Ureter (tissue), 1 donor: ENCODE measurements at regions not wholly inside any gene's neighbourhood (a gene's known extent, or its start where the extent isn't known, plus 50 kb on each side); places are given as distances from the start of the nearest gene placed in this dataset.

Experiments
- DNase-seq: peaks from one replicate; pipeline ENCODE4 v3.0.0-alpha.2; 2020; ENCODE audit warnings: low spot score
- donor health status: DM: yes; HTN: yes; CAD: no.

DNA sequence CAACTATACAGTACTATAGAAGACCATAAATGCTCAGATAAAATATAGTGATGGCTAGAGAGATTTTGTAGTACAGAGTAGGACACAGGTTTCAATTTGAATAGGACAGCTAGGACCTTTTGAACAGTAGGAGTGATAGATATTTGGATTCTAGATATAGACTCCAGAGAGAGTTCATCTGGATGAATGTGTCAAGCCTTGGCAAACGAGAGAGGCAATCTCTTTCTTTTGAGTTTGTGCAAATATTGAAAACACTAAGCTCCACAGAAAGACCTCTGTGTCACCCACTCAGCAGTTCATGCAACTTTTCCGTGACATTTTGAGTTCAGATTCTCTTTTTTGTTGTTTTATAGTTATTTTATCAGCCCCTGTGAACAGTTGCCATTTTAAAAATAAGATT lies 834.3 kb upstream of the COBL start:
- DNase-seq: no peak

DNA sequence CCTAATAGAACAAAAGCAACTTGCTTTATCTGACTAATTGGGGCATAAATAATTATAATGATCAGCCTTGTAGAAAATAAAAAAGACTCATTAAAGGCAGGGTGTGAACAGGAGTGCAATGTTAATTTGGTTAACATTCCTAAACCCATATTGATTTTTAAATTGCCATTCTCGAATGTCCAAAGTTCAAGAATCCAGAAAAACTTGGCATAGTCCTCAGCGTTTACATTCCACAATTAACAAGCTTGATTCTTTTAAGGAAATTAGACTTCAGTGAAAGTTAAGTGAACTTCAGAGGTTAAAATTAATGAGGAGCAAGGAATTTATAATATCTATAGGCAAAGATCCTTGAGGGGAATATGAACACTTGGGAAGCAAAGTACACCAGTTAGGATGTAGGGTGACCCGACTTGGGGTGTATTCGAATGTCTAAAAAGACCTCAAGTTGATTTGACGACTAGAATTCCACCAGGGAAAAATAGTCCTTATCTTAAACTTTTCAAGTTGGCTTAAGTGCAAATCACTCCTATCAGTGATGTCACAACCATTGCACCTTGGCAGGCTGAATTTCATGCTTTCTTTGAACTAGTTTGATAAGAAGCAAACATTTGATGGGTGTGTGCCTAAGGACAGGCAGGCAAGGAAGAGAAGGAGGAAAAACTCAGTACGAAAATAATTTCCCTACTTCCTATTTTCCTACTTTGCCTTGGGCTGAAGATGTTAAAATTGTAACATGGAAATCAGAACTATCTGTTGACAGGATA lies 830.4 kb upstream of the COBL start:
- no peak for DNase-seq

DNA sequence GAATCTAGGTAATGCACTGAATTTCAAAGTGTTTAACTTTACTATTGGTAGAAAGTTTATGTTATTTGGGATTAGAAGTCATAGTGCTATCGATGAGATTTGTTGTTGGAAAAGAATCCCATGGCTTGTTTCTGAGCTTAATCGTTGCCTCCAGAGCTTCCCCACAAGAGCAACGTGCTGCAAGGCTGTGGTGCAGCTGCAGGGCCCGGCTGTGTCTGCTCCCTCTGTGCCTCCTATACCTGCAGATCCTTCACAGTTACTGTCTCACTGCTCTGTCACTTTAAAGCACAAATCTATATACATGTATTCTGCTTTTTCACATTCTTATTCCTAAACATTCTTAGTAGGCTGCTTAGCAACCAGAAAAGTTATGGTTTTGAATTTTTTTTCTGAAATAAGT lies 826.6 kb upstream of the COBL start:
- DNase-seq: no peak

DNA sequence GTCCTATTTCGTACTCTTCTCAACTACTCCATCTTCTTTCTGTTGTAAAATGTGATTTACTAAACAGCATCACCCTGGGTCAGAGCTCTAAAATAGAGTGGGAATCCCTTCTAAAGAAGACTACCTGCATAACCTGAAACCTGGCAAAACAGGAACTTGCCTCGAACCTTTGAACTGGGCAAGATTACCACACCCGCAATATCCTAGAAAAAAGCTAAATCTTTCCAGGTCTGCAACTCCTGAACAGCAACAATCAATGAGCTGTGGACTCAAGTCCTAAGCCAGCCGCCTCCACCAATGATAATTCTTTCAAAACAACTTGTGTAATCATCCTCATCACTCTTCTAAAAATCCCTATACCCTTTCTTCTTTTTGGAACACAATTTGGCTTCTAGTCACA lies 824.2 kb upstream of the COBL start:
- DNase-seq: no peak

DNA sequence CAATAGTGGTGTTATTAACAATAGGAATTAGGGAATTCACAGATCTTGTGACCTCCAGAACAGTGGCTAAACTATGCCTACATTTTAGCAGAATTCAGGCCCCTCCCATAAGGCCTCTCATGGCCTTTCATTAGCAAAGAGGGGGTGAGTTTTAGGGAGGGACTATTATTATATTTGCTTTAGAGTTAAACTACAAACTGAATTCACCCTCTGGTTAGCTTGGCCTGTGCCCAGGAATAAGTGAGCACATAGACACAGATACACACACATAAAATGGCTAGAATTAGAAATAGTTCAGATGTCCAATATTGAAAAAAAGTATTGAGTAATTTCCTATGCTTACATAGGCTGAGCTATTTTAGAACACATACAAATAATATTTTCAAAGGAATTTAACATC lies 818.8 kb upstream of the COBL start:
- no peak for DNase-seq

DNA sequence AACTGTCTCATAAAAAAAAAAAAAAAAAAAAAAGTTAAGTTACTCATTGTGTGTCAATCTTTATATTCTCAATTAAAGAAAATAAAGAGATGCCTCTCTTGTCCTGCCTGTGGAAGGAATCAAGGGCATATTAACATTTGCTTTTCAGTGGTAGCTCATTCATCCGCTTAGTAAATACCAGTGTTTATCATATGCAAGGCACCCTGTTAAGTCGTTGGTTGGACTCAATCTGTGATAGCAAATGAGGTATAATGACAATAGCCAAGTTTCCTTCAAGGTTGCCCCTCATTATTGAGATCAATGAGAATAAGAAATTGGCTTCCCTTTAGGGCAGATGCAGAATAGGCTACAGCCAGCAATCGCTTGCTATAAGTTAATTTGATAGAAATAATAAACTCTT lies 812.7 kb upstream of the COBL start:
- DNase-seq: no peak

DNA sequence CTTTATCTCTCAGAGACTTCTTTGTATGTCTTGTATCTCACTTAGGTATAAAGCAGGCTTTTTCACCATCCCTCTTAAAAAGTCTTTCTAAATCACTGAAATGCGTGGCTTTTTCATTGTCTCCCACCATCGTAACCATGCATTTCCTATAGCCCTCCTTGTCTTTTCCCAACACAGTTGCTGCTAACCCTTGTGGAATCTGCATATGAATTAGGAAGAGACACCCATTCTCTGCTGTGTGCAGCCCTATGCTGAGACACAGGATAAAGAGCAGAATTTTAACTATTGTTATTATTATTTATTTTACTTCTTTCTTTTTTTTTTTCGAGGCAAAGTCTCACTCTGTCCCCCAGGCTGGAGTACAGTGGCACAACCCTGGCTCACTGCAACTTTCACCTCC lies 804.3 kb upstream of the COBL start:
- no peak for DNase-seq

DNA sequence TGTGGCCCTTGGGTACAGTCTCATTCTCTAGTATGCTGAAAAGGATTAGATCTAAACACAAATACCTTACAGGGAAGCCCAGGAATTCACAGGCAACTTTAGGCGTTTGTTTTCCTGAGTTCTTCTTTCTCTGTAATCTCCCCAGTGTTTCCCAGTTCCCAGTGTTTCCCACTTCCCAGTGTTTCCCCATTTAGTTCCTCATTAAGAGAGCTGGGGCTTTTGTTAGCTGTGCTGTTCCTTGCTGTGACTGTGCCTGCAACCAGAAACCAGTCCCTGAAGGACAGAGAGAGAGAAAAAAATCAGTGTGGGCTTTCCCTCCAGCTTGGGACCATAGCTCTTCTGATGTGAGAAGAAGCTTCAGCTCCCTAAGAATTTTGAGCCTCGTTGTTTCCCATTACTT lies 802.9 kb upstream of the COBL start:
- DNase-seq: no peak

DNA sequence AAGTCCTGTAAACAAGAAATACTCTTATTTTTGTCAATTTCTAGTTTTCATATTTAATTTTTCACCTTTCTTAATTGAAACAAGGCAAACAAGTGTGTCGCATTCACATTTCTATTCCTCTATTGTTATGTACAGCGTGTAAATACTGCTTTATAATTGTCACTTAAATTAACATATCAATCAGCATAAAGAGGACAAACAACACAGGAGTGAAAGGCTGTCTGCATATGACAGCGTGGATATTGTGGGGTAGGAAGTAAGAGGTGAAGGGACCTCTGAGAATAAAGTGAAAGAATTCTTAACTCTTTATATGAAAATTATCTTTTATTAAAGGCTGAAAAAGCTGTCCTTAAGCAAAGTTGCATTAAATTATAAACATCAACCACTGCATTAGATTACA lies 797.9 kb upstream of the COBL start:
- no peak for DNase-seq

DNA sequence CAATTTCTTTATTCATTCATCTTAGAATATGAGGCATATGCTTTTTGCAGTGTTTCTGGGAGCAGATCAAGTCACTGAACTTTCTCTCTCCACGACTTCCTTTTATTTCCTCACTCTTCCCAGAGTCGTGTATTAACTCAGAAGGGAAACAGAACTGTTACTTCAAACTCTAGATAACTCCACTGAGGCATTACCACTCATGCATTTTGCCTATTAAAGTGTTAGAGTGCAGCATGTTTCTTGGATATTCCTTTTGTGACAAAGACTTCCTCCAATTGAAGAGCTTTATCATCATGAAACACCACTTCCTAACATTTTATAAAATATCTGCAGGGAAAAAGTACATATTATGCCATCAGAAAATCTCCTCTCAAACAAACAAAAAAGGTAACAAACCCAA lies 797.4 kb upstream of the COBL start:
- no peak for DNase-seq

DNA sequence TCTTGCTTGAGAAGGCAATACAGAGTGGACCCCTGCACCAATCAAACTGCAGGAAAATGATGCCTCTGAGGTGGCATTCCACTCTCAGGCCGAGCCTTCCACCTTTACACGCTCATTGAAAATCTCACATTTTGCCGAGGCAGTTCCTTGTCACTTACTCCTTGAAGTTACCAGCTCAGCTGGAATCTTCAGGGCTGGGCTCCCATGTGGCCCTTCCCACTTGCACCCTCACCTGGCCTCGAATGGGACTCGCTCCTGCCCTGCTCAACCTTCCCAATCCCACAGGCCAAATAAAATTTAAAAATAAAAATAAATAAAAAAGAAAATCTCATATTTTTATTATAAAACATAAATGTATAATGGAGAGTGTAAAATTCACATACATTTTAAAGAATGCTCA lies 790.7 kb upstream of the COBL start:
- no peak for DNase-seq

DNA sequence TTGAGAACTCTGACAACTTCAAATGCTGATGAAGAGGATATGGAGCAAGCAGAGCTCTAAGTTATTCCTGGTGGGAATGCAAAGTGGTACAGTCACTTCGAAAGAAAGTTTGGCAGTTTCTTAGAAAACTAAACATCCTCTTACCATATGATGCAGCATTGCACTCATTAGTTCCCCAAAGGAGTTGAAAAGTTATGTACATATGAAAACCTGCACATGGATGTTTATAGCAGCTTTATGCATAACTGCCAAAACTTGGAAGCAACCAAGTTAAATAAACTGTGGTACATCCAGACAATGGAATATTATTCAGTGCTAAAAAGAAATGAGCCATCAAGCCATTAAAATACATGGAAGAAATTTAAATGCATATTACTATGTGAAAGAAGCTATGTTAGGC lies 779.3 kb upstream of the COBL start:
- no peak for DNase-seq

DNA sequence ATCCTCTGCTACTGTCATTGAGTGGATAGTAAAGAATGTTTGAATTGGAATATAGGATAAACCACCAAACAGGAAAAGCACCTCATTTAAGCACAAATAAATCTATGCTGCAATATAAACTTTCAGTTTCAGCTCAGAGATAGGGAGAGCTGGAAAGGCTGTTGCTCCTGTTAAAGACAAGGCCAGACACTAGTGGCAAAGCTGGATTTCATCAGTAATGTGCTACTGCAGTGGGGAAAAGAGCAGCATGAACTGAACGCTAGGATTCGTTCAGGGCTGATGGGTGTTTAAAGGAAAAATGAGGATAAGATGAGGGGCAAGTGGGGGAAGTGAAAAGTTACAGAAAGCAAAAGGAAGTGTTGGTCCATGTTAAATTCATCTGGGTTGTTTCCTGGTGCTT lies 775.4 kb upstream of the COBL start:
- DNase-seq: no peak

DNA sequence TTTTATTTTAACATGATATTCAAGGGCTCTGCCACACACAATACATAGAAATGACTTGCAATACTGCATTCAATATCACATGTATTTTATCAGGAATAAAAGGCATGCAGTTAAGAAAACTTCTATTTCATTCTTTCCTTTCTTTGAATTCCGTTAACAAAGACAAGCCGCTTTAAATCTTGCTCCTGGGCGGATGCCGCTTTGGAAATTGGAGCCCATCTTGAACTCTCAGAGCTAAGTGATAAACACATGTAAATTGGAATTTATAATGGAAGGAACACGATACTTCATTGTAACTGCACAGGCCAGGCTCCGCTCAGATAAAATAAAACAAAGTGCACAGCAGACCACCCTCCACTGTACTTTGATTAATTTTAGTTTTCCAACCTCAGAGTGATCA lies 774.5 kb upstream of the COBL start:
- DNase-seq: no peak

DNA sequence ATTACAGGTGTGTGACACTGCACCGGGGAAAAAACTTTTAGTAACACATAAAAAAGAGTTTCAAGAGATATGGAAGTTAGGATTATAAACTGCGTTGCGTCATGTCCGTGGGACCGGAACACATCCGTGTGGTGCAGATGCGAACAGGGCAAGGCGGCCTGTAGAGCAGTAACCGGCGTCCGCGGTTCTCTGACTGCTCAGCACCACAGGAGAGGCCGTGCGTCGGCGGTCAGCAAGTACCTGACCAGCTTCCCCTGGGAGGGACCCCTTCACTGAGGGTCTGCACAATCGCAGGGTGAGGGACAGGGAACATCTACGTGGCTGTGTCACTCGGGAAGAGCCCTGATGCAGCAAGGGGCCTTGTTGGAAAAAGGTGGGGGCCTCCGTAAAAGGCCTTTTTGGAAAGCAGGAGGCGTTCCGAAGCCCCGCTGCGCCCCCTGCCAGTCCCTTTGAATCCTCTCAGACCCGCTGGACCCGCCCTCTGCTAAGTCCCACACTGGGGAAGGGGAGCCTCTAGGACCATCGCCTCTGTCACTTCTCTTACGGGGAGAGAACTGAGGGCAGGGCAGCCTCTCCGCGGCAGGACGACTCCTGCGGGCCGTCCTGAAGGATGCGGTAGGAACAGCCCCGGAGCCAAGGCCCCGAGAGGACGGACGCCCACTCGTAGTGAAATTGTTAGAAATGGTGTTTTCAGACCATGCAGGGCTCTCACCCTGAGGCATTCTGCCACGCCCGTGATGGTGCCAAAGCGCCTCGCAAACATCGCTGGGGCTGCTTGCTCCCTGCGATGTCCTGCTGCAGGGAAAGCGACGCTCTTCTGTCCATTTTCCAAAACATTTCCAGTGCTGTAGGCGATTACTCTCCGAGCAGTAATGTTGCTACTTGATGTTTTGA lies 771.6 kb upstream of the COBL start:
- no peak for DNase-seq

DNA sequence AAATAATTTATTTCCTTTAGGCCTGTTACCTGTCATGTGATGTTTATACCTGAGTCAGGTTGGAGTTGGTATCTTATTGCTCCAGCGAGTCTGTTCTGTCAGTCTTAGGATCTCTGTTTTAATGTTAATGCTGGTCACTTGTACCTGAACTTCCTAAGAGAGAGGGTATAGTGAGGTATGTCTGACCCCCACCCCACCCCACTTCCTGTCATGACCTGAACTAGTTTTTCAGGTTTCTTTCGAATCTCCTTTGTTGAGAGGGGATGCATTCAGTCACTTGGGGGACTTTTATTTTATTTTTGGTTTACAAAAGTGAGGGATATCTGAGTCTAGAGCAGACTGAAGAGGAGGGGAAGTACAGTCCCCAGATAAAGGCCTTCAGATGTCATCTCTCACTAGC lies 769.0 kb upstream of the COBL start:
- DNase-seq: no peak

DNA sequence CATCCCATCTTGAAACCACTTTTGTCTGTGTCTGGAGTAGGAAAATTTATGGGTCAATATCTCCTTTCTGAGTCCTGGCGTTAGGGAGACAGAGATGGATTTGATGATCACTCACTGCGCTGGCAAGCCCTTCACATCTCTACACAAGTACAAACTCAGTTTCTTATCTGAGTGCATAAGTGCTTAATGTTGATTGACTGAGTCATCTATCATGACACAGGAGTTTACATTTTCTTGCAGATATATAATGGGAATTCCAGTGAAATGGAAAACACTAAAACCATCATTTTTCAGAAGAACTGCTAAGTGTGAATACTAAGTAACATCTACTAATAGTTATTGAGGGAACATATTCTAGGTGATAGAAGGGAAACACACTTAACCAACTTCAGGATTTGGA lies 763.9 kb upstream of the COBL start:
- DNase-seq: no peak

DNA sequence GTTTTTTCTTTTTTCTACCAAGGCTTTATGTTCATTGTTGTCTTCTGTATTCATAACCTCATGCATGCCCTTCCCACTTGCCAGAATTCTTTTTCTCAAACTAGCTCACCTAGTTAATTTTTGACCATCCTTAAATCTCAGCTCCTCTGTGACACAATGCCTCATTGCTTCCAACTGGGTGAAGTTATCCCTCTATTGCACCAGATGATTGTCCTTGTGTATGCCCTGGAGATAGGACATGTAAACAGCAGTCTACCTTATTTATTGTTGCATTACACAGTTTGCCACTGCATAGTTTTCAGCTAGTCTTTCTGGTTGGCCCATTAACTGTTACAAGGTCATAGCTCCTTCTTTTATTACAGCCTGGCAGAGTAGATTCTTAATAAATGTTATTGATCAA lies 763.1 kb upstream of the COBL start:
- no peak for DNase-seq

DNA sequence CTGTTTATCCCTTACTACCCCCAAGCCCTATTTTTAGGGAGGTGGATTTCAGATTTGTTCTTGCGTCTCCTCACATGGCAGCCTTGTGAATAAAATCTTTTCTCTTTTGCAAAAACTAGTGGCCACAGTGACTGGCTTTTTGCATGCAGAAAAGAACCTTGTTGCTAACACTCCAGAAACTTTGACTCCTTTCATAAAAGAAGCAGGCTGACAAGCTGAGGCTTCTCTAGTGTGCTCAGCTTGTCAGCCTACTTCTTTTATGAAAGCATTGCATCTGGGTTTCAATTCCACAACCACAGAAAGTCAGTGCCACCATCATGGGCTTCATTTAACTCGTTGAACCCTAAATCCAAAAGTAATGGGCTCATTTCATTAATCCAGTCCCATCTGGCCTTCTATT lies 761.0 kb upstream of the COBL start:
- DNase-seq: no peak

DNA sequence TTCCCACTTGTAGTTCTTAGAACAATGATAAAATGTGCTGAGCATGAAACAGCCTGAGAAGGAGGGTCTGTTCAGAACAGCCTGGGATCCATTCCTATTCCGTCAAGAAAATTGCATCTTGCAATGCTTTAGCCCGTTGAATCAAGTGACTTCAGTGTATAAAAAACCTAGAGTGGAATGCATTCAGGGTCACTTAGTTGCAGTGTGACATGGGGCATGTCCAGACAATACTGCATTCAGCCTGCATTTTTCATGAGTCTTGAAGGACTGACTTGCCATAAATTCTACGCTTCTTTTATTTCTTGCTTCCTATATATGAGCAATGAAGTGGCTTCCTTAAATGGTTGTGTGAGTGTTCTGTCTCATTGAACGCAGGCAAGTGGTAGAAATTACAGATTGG lies 758.3 kb upstream of the COBL start:
- DNase-seq: no peak

DNA sequence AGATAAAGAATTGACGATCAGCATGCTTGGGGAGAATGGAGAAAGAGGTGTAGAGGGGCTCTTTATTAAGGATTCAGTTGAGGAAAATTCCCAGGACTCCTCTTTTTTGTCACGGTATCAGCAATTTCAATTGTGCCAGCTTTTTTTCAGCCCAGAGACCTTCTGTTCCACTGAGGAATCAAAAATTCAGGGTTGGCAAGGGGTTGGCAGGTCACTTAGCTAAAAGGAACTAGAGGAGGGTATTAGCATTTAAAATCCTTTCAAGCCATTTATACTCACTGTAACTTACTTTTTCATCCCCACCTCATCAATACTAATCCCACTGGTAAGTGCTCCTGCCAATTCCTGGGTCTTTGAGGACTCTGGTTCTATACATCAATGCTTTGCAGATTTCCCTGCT lies 757.5 kb upstream of the COBL start:
- DNase-seq: no peak

DNA sequence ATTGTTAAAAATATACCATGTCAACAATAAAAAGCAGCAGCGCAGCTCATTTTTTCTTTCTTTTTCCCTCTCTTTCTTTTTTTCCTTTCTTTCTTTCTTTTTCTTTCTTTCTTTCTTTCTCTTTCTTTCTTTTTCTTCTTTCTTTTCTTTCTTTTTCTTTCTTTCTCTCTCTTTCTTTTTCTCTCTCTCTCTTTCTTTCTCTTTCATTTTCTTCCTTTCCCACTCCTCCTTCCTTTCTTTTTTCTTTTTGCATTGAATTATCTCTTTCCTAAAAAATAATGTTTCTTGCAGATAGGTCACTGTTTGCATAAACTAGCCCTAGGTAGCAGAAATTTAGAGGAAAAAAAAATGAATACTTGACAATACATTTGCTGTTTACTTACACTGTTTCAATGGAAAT lies 755.1 kb upstream of the COBL start:
- DNase-seq: no peak

DNA sequence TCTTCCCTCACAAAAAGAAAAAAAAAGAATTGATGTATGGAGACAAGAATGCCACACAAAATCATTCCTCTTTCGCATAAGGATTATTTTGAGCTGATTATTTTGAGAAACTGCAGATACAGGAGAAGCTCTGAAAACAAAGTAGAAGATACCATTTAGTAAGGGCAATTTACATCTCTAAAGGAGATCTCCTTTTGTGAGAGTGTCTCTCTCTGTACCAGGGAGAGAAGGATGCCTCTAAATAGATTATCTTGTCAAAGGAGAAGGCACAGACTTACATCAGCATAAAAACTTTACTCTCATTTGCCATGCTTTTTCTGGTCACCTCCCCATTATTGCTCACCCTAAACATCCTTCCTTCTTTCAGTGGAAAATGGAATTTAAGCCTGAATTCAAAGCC lies 747.9 kb upstream of the COBL start:
- DNase-seq: no peak

DNA sequence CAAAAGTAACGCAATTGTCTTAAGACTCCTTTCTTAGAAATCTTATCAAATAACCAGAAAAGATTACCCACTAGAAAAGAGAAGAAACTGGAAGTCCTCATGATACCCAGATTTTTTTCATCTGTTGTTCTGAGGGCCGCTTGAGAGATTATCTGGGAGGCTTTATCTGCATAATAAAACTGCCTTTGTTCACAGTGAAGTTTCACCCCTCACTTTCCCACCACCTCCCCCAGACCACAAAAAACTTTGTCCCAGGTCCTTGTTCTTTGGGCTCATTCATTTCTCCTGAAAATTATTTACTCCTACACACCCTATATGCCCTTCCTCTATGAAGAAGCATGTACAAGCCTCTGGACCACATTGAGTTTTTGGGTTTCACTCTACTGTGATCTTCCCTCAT lies 745.1 kb upstream of the COBL start:
- DNase-seq: no peak
